ENCODE measurements at regions not wholly inside any gene's neighbourhood (a gene's known extent, or its start where the extent isn't known, plus 50 kb on each side); places are given as distances from the start of the nearest gene placed in this dataset.

- intact Hi-C loops (cut with DNase I) = no loop called here
- no peaks in the 10 kb centered on the region for H3K27me3 ChIP-seq (ENCODE audit: control insufficient read depth, insufficient read depth, low read length)
Measured at GRCh38 chr13:39968646-39969475, 313.4 kb downstream of the COG6 start.

GRCh38 chr13:39970177-39970846 is 314.9 kb downstream of the COG6 start:
- Histone ChIP-seq H3K9ac (ENCODE audit: low read length in 3 of 3) (no peak overlapping the region), H3K27ac (ENCODE audit: low read depth in 2 of 2, low read length in 2 of 2) (no peak overlapping the region), H3K4me3 (ENCODE audit: low read length in 3 of 3) (no peak overlapping the region), H3K36me3 (ENCODE audit: control insufficient read depth in 2 of 3, insufficient read depth in 3 of 3, low read length in 3 of 3) (no peaks in the 10 kb centered on the region), H3K4me1 (ENCODE audit: control insufficient read depth in 2 of 3, insufficient read depth in 2 of 3, low read depth in 1 of 3, low read length in 3 of 3) (no peaks in the 10 kb centered on the region), H3K9me3 (ENCODE audit: control insufficient read depth in 2 of 3, insufficient read depth in 1 of 3, low read length in 3 of 3) (no peaks in the 10 kb centered on the region), H3K27me3 (ENCODE audit: control insufficient read depth, insufficient read depth, low read length) (no peaks in the 10 kb centered on the region)
- DNase-seq = no peak
- no peak for FAIRE-seq
- intact Hi-C loops (cut with DNase I) = no loop called here
- TF ChIP-seq CTCF (IDR thresholded peaks at IDR 0.05; ENCODE audit: borderline replicate concordance, extremely low read depth, insufficient read depth) = no peak

More at GRCh38 chr13:39968646-39969475, 313.4 kb downstream of the COG6 start:
- no peak for DNase-seq
- H3K9ac ChIP-seq (ENCODE audit: low read length in 3 of 3) = no peak overlapping the region
- H3K27ac ChIP-seq (ENCODE audit: low read depth in 2 of 2, low read length in 2 of 2) = no peak overlapping the region
- H3K4me3 ChIP-seq (ENCODE audit: low read length in 3 of 3) = no peak overlapping the region
- TF ChIP-seq CTCF (IDR thresholded peaks at IDR 0.05; ENCODE audit: borderline replicate concordance, extremely low read depth, insufficient read depth) = no peak
- no peak for FAIRE-seq
- no peaks in the 10 kb centered on the region for H3K9me3 ChIP-seq (ENCODE audit: control insufficient read depth in 2 of 3, insufficient read depth in 1 of 3, low read length in 3 of 3)
- no peaks in the 10 kb centered on the region for H3K4me1 ChIP-seq (ENCODE audit: control insufficient read depth in 2 of 3, insufficient read depth in 2 of 3, low read depth in 1 of 3, low read length in 3 of 3)
- H3K36me3 ChIP-seq (ENCODE audit: control insufficient read depth in 2 of 3, insufficient read depth in 3 of 3, low read length in 3 of 3) = no peaks in the 10 kb centered on the region

- DNase-seq (no peak), FAIRE-seq (no peak)
- no peak overlapping the region for H3K9ac ChIP-seq (ENCODE audit: low read length in 3 of 3)
- H3K9me3 ChIP-seq (ENCODE audit: control insufficient read depth in 2 of 3, insufficient read depth in 1 of 3, low read length in 3 of 3) = no peaks in the 10 kb centered on the region
- H3K36me3 ChIP-seq (ENCODE audit: control insufficient read depth in 2 of 3, insufficient read depth in 3 of 3, low read length in 3 of 3) = no peaks in the 10 kb centered on the region
- H3K27me3 ChIP-seq (ENCODE audit: control insufficient read depth, insufficient read depth, low read length) = no peaks in the 10 kb centered on the region
- no peak for TF ChIP-seq CTCF (IDR thresholded peaks at IDR 0.05; ENCODE audit: borderline replicate concordance, extremely low read depth, insufficient read depth)
- intact Hi-C loops (cut with DNase I) = no loop called here
- H3K4me1 ChIP-seq (ENCODE audit: control insufficient read depth in 2 of 3, insufficient read depth in 2 of 3, low read depth in 1 of 3, low read length in 3 of 3) = no peaks in the 10 kb centered on the region
- H3K27ac ChIP-seq (ENCODE audit: low read depth in 2 of 2, low read length in 2 of 2) = no peak overlapping the region
- H3K4me3 ChIP-seq (ENCODE audit: low read length in 3 of 3) = no peak overlapping the region
Measured at GRCh38 chr13:39971526-39971925, 316.1 kb downstream of the COG6 start.
